Endometrium (tissue), 2 donors: ENCODE measurements at regions not wholly inside any gene's neighbourhood (a gene's known extent, or its start where the extent isn't known, plus 50 kb on each side); places are given as distances from the start of the nearest gene placed in this dataset.
A peak's percentile ranks its signal among the peaks of the same experiment; 100 is the strongest.

Experiments used
- FAIRE-seq: peaks from 2 replicates; lab custom pipeline; 2012; peaks lifted over from hg19 to GRCh38; lab: Jason Lieb, UNC
- donor health status: control.
- donor health status: control.

GRCh38 chr20:56998438-56998837 is 268.0 kb downstream of the BMP7 start:
- no peak for FAIRE-seq

- FAIRE-seq: no peak
Observed at GRCh38 chr20:57000441-57000968, 265.9 kb downstream of the BMP7 start.

GRCh38 chr20:57001126-57001767 is 265.2 kb downstream of the BMP7 start:
- no peak for FAIRE-seq

GRCh38 chr20:57002066-57002570 is 264.3 kb downstream of the BMP7 start:
- FAIRE-seq: no peak

- FAIRE-seq: no peak
Observed at GRCh38 chr20:57003012-57003411, 263.4 kb downstream of the BMP7 start.

GRCh38 chr20:57004416-57004815 is 262.0 kb downstream of the BMP7 start:
- no peak for FAIRE-seq

GRCh38 chr20:57004951-57005933 is 261.2 kb downstream of the BMP7 start:
- FAIRE-seq: no peak

GRCh38 chr20:57006411-57007170 is 259.9 kb downstream of the BMP7 start:
- peak; percentile 87 for FAIRE-seq

GRCh38 chr20:57007171-57007540 is 259.3 kb downstream of the BMP7 start:
- FAIRE-seq: peak; percentile 72

- FAIRE-seq: no peak
Observed at GRCh38 chr20:57008217-57008616, 258.2 kb downstream of the BMP7 start.

- no peak for FAIRE-seq
Observed at GRCh38 chr20:57009355-57009754, 257.1 kb downstream of the BMP7 start.

- no peak for FAIRE-seq
Observed at GRCh38 chr20:57009775-57010174, 256.7 kb downstream of the BMP7 start.

GRCh38 chr20:57012691-57013090 is 253.8 kb downstream of the BMP7 start:
- no peak for FAIRE-seq

GRCh38 chr20:57013217-57013616 is 253.2 kb downstream of the BMP7 start:
- peak; percentile 76 for FAIRE-seq

- FAIRE-seq: no peak
Observed at GRCh38 chr20:57013741-57014140, 252.7 kb downstream of the BMP7 start.

- no peak for FAIRE-seq
Observed at GRCh38 chr20:57020364-57020763, 246.1 kb downstream of the BMP7 start.

- FAIRE-seq: no peak
Observed at GRCh38 chr20:57022306-57022705, 244.1 kb downstream of the BMP7 start.

- FAIRE-seq: no peak
Observed at GRCh38 chr20:57023007-57023406, 243.4 kb downstream of the BMP7 start.

- FAIRE-seq: no peak
Observed at GRCh38 chr20:57023997-57024396, 242.4 kb downstream of the BMP7 start.

GRCh38 chr20:57024849-57025248 is 241.6 kb downstream of the BMP7 start:
- no peak for FAIRE-seq

- no peak for FAIRE-seq
Observed at GRCh38 chr20:57025261-57025660, 241.2 kb downstream of the BMP7 start.

GRCh38 chr20:57025666-57026224 is 240.7 kb downstream of the BMP7 start:
- no peak for FAIRE-seq
